Colonic mucosa (tissue), 4 donors: ENCODE measurements at regions not wholly inside any gene's neighbourhood (a gene's known extent, or its start where the extent isn't known, plus 50 kb on each side); places are given as distances from the start of the nearest gene placed in this dataset.

Experiments used
- DNase-seq: peaks from one replicate; pipeline ENCODE4 v3.0.0-alpha.2; 2020
- H3K27ac ChIP-seq: fragments of 200-600 bp; one replicate; pipeline ENCODE4 v1.8.0; 2021
- H3K27me3 ChIP-seq: fragments of 200-600 bp; one replicate; pipeline ENCODE4 v1.8.0; 2021
- H3K36me3 ChIP-seq: fragments of 200-600 bp; one replicate; pipeline ENCODE4 v1.8.0; 2021
- H3K4me1 ChIP-seq: fragments of 200-600 bp; one replicate; pipeline ENCODE4 v1.8.0; 2021; ENCODE audit warnings: mild to moderate bottlenecking
- H3K4me3 ChIP-seq: fragments of 200-600 bp; one replicate; pipeline ENCODE4 v1.8.0; 2021
- H3K9ac ChIP-seq, 2 donors: one replicate each; pipeline ENCODE4 v1.7.0; 2013; ENCODE audit warnings: control low read depth in 2 of 2, low read depth in 2 of 2, low read length in 2 of 2
- H3K9me3 ChIP-seq: fragments of 200-600 bp; one replicate; pipeline ENCODE4 v1.8.0; 2021
- intact Hi-C: fragments of 100-400 bp; cut with DNase I; formaldehyde crosslinking; loops from one replicate; pipeline ENCODE4 v1.14.1; 2022
- TF ChIP-seq, protein P1 (sequence below): fragments of 200-600 bp; IDR thresholded peaks from one replicate; pipeline ENCODE4 v1.8.0; 2022; ENCODE audit warnings: antibody characterized with exemption, mild to moderate bottlenecking
- donor health status: healthy.
- donor health status: DM: no; HTN: no; CAD: no.
- donor health status: DM: no; HTN: no; CAD: no.

DNA sequence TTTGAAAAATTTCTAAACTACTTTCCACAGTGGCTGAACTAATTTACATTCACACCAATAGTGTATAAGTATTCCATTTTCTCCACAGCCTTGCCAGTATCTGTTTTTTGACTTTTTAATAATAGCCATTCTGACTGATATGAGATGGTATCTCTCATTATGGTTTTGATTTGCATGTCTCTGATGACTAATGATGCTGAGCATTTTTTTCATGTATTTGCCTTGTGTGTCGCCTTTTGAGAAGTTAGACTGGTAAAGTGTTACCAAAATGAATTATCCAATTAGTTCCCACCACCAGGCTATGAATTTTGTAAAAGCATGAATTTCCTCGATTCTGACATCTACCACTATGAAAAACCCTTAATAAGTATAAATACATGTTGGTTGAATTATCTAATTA, 242.2 kb upstream of the GK2 start:
- H3K36me3 ChIP-seq: no peaks in the 10 kb centered on the region
- intact Hi-C loops: no loop called here
- H3K9me3 ChIP-seq: no peaks in the 10 kb centered on the region
- no peak overlapping the region for H3K27ac ChIP-seq
- H3K4me3 ChIP-seq: no peak overlapping the region
- H3K27me3 ChIP-seq: no peaks in the 10 kb centered on the region
- peaks cover 3% of the 10 kb centered on the region for H3K4me1 ChIP-seq
- no peak overlapping the region for H3K9ac ChIP-seq
- DNase-seq: no peak
- TF ChIP-seq, protein P1, sequence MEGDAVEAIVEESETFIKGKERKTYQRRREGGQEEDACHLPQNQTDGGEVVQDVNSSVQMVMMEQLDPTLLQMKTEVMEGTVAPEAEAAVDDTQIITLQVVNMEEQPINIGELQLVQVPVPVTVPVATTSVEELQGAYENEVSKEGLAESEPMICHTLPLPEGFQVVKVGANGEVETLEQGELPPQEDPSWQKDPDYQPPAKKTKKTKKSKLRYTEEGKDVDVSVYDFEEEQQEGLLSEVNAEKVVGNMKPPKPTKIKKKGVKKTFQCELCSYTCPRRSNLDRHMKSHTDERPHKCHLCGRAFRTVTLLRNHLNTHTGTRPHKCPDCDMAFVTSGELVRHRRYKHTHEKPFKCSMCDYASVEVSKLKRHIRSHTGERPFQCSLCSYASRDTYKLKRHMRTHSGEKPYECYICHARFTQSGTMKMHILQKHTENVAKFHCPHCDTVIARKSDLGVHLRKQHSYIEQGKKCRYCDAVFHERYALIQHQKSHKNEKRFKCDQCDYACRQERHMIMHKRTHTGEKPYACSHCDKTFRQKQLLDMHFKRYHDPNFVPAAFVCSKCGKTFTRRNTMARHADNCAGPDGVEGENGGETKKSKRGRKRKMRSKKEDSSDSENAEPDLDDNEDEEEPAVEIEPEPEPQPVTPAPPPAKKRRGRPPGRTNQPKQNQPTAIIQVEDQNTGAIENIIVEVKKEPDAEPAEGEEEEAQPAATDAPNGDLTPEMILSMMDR: no peak

DNA sequence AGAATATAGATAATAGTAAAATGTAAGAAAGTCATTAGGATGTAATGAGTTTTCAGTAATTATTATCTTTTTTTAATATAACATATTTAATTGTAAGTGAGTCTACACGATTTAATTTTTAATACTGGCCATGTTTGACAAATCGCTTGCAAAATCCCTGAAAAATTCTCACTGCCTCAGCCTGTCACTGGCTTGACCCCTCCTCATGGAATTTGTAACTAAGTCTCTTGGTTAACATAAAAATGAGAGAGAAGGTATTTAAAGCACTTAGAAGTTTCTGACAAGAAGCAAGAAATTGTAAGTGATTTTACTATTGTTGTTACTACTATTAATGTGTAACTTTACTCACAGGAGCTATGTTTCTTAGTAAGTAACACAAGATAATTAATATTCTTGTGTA, 237.9 kb upstream of the GK2 start:
- H3K36me3 ChIP-seq: no peaks in the 10 kb centered on the region
- TF ChIP-seq, protein P1: no peak
- H3K9ac ChIP-seq: no peak overlapping the region
- H3K27ac ChIP-seq: no peak overlapping the region
- H3K9me3 ChIP-seq: no peaks in the 10 kb centered on the region
- intact Hi-C loops: no loop called here
- H3K27me3 ChIP-seq: no peaks in the 10 kb centered on the region
- no peak overlapping the region for H3K4me3 ChIP-seq
- H3K4me1 ChIP-seq: no peaks in the 10 kb centered on the region
- no peak for DNase-seq

- no peak overlapping the region for H3K4me3 ChIP-seq
- no peaks in the 10 kb centered on the region for H3K9me3 ChIP-seq
- H3K27ac ChIP-seq: no peak overlapping the region
- no peaks in the 10 kb centered on the region for H3K27me3 ChIP-seq
- no peak overlapping the region for H3K9ac ChIP-seq
- intact Hi-C loops: no loop called here
- no peak for DNase-seq
- no peaks in the 10 kb centered on the region for H3K4me1 ChIP-seq
- no peaks in the 10 kb centered on the region for H3K36me3 ChIP-seq
- TF ChIP-seq, protein P1: no peak
These were observed 230.7 kb upstream of the GK2 start for GRCh38 chr4:79638735-79639134.

- H3K27me3 ChIP-seq: no peaks in the 10 kb centered on the region
- H3K27ac ChIP-seq: no peak overlapping the region
- TF ChIP-seq, protein P1: no peak
- no peaks in the 10 kb centered on the region for H3K9me3 ChIP-seq
- H3K4me1 ChIP-seq: no peaks in the 10 kb centered on the region
- H3K4me3 ChIP-seq: no peak overlapping the region
- no peak for DNase-seq
- H3K9ac ChIP-seq: no peak overlapping the region
- no peaks in the 10 kb centered on the region for H3K36me3 ChIP-seq
- intact Hi-C loops: no loop called here
These were observed 229.0 kb upstream of the GK2 start for GRCh38 chr4:79636991-79637390.

- Histone ChIP-seq H3K9ac (no peak overlapping the region), H3K4me3 (no peak overlapping the region), H3K27me3 (no peaks in the 10 kb centered on the region), H3K27ac (no peak overlapping the region), H3K36me3 (no peaks in the 10 kb centered on the region), H3K4me1 (no peaks in the 10 kb centered on the region), H3K9me3 (no peaks in the 10 kb centered on the region)
- intact Hi-C loops: no loop called here
- DNase-seq: no peak
- TF ChIP-seq, protein P1: no peak
These were observed 226.1 kb upstream of the GK2 start for GRCh38 chr4:79634111-79634510.

- H3K36me3 ChIP-seq: no peaks in the 10 kb centered on the region
- H3K27ac ChIP-seq: no peak overlapping the region
- H3K4me3 ChIP-seq: no peak overlapping the region
- no peak overlapping the region for H3K9ac ChIP-seq
- intact Hi-C loops: no loop called here
- no peaks in the 10 kb centered on the region for H3K9me3 ChIP-seq
- no peaks in the 10 kb centered on the region for H3K27me3 ChIP-seq
- TF ChIP-seq, protein P1: no peak
- DNase-seq: no peak
- H3K4me1 ChIP-seq: no peaks in the 10 kb centered on the region
These were observed 224.1 kb upstream of the GK2 start for GRCh38 chr4:79632114-79632513.
